Adrenal gland (tissue), 5 donors: ENCODE measurements at regions not wholly inside any gene's neighbourhood (a gene's known extent, or its start where the extent isn't known, plus 50 kb on each side); places are given as distances from the start of the nearest gene placed in this dataset.

Experiments used
- POLR2A ChIP-seq, 2 donors: fragments of 450-650 bp; IDR thresholded peaks; one replicate each; pipeline ENCODE4 v1.6.1; 2017; ENCODE audit warnings: antibody characterized with exemption in 2 of 2, mild to moderate bottlenecking in 2 of 2, moderate library complexity in 1 of 2
- TF ChIP-seq, protein P1 (sequence below), 6 experiments: fragments of 450-650 bp in 4 of 6; fragments of 200-600 bp in 2 of 6; sonication (generic) in 1 of 6; IDR thresholded peaks; 1 replicate in 5 of 6; 2 replicates in 1 of 6; pipeline versions ENCODE4 v1.5.1 to v1.8.0; 2016 to 2021; ENCODE audit warnings: antibody characterized with exemption in 6 of 6, mild to moderate bottlenecking in 2 of 6, moderate library complexity in 1 of 6
- donor health status: DM: no; HTN: no; CAD: no.

DNA sequence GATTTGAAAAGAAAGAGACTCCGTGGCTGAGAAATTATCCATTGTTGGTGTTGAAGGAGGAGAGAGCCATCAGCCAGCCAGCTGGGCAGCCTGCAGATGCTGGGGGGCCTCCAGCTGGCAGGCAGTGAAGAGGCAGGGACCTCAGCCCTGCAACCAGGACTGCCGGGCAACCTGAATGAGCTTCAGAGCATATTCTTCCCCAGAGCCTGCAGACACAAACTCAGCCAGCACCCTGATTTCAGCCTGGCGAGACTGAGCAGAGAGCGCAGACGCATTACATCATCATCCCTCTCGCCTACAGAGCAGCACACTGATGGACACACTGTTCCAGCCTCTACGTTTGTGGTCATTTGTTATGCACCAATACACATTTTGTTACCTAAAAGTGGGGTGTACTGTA lies 150.7 kb upstream of the RAB6C start:
- TF ChIP-seq POLR2A (IDR thresholded peaks at IDR 0.05) = no peak
- TF ChIP-seq, protein P1, sequence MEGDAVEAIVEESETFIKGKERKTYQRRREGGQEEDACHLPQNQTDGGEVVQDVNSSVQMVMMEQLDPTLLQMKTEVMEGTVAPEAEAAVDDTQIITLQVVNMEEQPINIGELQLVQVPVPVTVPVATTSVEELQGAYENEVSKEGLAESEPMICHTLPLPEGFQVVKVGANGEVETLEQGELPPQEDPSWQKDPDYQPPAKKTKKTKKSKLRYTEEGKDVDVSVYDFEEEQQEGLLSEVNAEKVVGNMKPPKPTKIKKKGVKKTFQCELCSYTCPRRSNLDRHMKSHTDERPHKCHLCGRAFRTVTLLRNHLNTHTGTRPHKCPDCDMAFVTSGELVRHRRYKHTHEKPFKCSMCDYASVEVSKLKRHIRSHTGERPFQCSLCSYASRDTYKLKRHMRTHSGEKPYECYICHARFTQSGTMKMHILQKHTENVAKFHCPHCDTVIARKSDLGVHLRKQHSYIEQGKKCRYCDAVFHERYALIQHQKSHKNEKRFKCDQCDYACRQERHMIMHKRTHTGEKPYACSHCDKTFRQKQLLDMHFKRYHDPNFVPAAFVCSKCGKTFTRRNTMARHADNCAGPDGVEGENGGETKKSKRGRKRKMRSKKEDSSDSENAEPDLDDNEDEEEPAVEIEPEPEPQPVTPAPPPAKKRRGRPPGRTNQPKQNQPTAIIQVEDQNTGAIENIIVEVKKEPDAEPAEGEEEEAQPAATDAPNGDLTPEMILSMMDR (IDR thresholded peaks at IDR 0.05) = no peak
